Neural cell (in vitro differentiated cells): ENCODE measurements at regions not wholly inside any gene's neighbourhood (a gene's known extent, or its start where the extent isn't known, plus 50 kb on each side); places are given as distances from the start of the nearest gene placed in this dataset.

Experiments used
- H2AFZ ChIP-seq: fragments of 200-600, 300-800 bp; sonication (generic), shearing (Covaris generic); 2 replicates; pipeline ENCODE4 v1.6.0; 2014; ENCODE audit warnings: low read depth, mild to moderate bottlenecking, antibody characterized with exemption, low read length, moderate library complexity
- H3F3A ChIP-seq: fragments of 200-600 bp; shearing (Covaris generic); 2 replicates; pipeline ENCODE4 v1.6.1; 2016; ENCODE audit warnings: mild to moderate bottlenecking, moderate library complexity, mixed read lengths, antibody characterized with exemption, low read length; ENCODE audit not compliant: insufficient read depth, poor library complexity, severe bottlenecking
- H3K27ac ChIP-seq: fragments of 200-600, 300-800 bp; sonication (generic), shearing (Covaris generic); 2 replicates; pipeline ENCODE4 v1.5.1; 2014; ENCODE audit warnings: mild to moderate bottlenecking, low read length, moderate library complexity
- H3K27me3 ChIP-seq: fragments of 300-800, 200-600 bp; sonication (generic), shearing (Covaris generic); 2 replicates; pipeline ENCODE4 v1.6.0; 2014; ENCODE audit warnings: mild to moderate bottlenecking, low read depth, low read length, moderate library complexity; ENCODE audit not compliant: insufficient read depth
- H3K36me3 ChIP-seq: fragments of 300-800, 200-600 bp; sonication (generic), shearing (Covaris generic); 2 replicates; pipeline ENCODE4 v1.5.1; 2014; ENCODE audit warnings: mild to moderate bottlenecking, antibody characterized with exemption, low read length, moderate library complexity; ENCODE audit not compliant: insufficient read depth
- H3K4me2 ChIP-seq: fragments of 300-800, 200-600 bp; sonication (generic), shearing (Covaris generic); 2 replicates; pipeline ENCODE4 v1.6.0; 2014; ENCODE audit warnings: mild to moderate bottlenecking, low read length
- H3K4me3 ChIP-seq: fragments of 300-800, 200-600 bp; sonication (generic), shearing (Covaris generic); 2 replicates; pipeline ENCODE4 v1.5.1; 2014; ENCODE audit warnings: mild to moderate bottlenecking, low read length, moderate library complexity
- H3K79me2 ChIP-seq: fragments of 200-600 bp; shearing (Covaris generic); replicated peaks from 2 replicates; pipeline ENCODE4 v1.6.0; 2014; ENCODE audit warnings: mild to moderate bottlenecking, low read length, moderate library complexity; ENCODE audit not compliant: insufficient read depth
- H3K9ac ChIP-seq: fragments of 300-800, 200-600 bp; sonication (generic), shearing (Covaris generic); 2 replicates; pipeline ENCODE4 v1.6.1; 2016; ENCODE audit warnings: mild to moderate bottlenecking, low read length, mixed read lengths
- H3K9me2 ChIP-seq: fragments of 200-600 bp; shearing (Covaris generic); 2 replicates; pipeline ENCODE4 v1.6.1; 2016; ENCODE audit warnings: mild to moderate bottlenecking, low read length, mixed read lengths; ENCODE audit not compliant: insufficient read depth
- H3K9me3 ChIP-seq: fragments of 200-600, 300-800 bp; sonication (generic), shearing (Covaris generic); 2 replicates; pipeline ENCODE4 v1.6.1; 2016; ENCODE audit warnings: mild to moderate bottlenecking, mixed run types, low read length, moderate library complexity, mixed read lengths
- H4K20me1 ChIP-seq: fragments of 200-600 bp; shearing (Covaris generic); 2 replicates; pipeline ENCODE4 v1.6.1; 2016; ENCODE audit warnings: mild to moderate bottlenecking, mixed run types; ENCODE audit not compliant: insufficient read depth
- EP300 ChIP-seq: fragments of 450-650 bp; conservative IDR thresholded peaks from 2 replicates; pipeline ENCODE4 v1.6.1; 2014; ENCODE audit warnings: antibody characterized with exemption, mild to moderate bottlenecking, moderate library complexity; ENCODE audit not compliant: poor library complexity, severe bottlenecking
- EZH2 ChIP-seq: fragments of 200-600, 300-800 bp; shearing (Covaris generic), sonication (generic); IDR thresholded peaks from 2 replicates; pipeline ENCODE4 v1.6.1; 2014; ENCODE audit warnings: antibody characterized with exemption, low read length, borderline replicate concordance, mild to moderate bottlenecking; ENCODE audit not compliant: insufficient read depth, poor library complexity, severe bottlenecking
- MXI1 ChIP-seq: fragments of 450-650 bp; conservative IDR thresholded peaks from 2 replicates; pipeline ENCODE4 v1.6.1; 2014; ENCODE audit warnings: antibody characterized with exemption, mild to moderate bottlenecking; ENCODE audit not compliant: poor library complexity, severe bottlenecking
- POLR2AphosphoS5 ChIP-seq: IDR thresholded peaks from 2 replicates; pipeline ENCODE4 v1.6.1; 2012
- RAD21 ChIP-seq: fragments of 450-650 bp; conservative IDR thresholded peaks from 2 replicates; pipeline ENCODE4 v1.6.1; 2014; ENCODE audit warnings: antibody characterized with exemption, mild to moderate bottlenecking, moderate library complexity
- SMC3 ChIP-seq: fragments of 450-650 bp; conservative IDR thresholded peaks from 2 replicates; pipeline ENCODE4 v1.6.1; 2014; ENCODE audit warnings: antibody characterized with exemption, mild to moderate bottlenecking, moderate library complexity; ENCODE audit not compliant: poor library complexity
- TAF1 ChIP-seq: IDR thresholded peaks from 2 replicates; pipeline ENCODE4 v1.6.1; 2012; ENCODE audit warnings: low read depth
- TF ChIP-seq, protein P1 (sequence below): fragments of 450-650 bp; IDR thresholded peaks from 2 replicates; pipeline ENCODE4 v1.5.1; 2014; ENCODE audit warnings: antibody characterized with exemption, mild to moderate bottlenecking, moderate library complexity; ENCODE audit not compliant: poor library complexity, severe bottlenecking
- TF ChIP-seq, protein P2 (sequence below): IDR thresholded peaks from 2 replicates; pipeline ENCODE4 v1.6.1; 2012; ENCODE audit warnings: borderline replicate concordance

DNA sequence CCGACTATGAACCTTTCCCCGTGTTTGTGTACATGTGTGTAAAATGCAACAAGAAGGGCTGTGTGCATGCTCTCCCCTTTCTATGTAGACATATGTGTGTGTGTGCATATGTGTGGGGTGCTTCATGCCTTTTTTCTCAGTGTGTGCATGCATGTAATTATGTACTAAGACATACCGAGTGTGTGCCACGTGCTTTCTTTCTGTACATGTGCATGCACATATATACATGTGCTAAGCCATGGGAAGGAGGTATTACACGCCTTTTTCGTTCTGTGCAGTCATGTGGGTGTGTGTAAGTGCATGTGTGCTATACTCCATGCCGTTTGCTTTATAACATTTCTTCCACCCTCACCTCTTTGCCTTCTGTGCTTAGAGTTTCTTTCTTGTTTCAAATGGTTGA, 544.3 kb downstream of the TNS3 start:
- no peaks in the 10 kb centered on the region for H4K20me1 ChIP-seq
- H3K27ac ChIP-seq = no peak overlapping the region
- no peaks in the 10 kb centered on the region for H3K27me3 ChIP-seq
- no peak overlapping the region for H3K4me3 ChIP-seq
- no peak overlapping the region for H3K4me2 ChIP-seq
- H2AFZ ChIP-seq = no peak overlapping the region
- TF ChIP-seq, protein P1, sequence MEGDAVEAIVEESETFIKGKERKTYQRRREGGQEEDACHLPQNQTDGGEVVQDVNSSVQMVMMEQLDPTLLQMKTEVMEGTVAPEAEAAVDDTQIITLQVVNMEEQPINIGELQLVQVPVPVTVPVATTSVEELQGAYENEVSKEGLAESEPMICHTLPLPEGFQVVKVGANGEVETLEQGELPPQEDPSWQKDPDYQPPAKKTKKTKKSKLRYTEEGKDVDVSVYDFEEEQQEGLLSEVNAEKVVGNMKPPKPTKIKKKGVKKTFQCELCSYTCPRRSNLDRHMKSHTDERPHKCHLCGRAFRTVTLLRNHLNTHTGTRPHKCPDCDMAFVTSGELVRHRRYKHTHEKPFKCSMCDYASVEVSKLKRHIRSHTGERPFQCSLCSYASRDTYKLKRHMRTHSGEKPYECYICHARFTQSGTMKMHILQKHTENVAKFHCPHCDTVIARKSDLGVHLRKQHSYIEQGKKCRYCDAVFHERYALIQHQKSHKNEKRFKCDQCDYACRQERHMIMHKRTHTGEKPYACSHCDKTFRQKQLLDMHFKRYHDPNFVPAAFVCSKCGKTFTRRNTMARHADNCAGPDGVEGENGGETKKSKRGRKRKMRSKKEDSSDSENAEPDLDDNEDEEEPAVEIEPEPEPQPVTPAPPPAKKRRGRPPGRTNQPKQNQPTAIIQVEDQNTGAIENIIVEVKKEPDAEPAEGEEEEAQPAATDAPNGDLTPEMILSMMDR = no peak
- no peak for TF ChIP-seq SMC3
- no peak for TF ChIP-seq RAD21
- TF ChIP-seq, protein P2, sequence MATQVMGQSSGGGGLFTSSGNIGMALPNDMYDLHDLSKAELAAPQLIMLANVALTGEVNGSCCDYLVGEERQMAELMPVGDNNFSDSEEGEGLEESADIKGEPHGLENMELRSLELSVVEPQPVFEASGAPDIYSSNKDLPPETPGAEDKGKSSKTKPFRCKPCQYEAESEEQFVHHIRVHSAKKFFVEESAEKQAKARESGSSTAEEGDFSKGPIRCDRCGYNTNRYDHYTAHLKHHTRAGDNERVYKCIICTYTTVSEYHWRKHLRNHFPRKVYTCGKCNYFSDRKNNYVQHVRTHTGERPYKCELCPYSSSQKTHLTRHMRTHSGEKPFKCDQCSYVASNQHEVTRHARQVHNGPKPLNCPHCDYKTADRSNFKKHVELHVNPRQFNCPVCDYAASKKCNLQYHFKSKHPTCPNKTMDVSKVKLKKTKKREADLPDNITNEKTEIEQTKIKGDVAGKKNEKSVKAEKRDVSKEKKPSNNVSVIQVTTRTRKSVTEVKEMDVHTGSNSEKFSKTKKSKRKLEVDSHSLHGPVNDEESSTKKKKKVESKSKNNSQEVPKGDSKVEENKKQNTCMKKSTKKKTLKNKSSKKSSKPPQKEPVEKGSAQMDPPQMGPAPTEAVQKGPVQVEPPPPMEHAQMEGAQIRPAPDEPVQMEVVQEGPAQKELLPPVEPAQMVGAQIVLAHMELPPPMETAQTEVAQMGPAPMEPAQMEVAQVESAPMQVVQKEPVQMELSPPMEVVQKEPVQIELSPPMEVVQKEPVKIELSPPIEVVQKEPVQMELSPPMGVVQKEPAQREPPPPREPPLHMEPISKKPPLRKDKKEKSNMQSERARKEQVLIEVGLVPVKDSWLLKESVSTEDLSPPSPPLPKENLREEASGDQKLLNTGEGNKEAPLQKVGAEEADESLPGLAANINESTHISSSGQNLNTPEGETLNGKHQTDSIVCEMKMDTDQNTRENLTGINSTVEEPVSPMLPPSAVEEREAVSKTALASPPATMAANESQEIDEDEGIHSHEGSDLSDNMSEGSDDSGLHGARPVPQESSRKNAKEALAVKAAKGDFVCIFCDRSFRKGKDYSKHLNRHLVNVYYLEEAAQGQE = no peak
- TF ChIP-seq TAF1 = no peak
- TF ChIP-seq MXI1 = no peak
- no peak for TF ChIP-seq EZH2
- TF ChIP-seq EP300 = no peak
- no peak for TF ChIP-seq POLR2AphosphoS5
- no peaks in the 10 kb centered on the region for H3K9me3 ChIP-seq
- H3K79me2 ChIP-seq = no peaks in the 10 kb centered on the region
- no peaks in the 10 kb centered on the region for H3F3A ChIP-seq
- no peak overlapping the region for H3K9ac ChIP-seq
- H3K9me2 ChIP-seq = no peaks in the 10 kb centered on the region
- H3K36me3 ChIP-seq = no peaks in the 10 kb centered on the region

DNA sequence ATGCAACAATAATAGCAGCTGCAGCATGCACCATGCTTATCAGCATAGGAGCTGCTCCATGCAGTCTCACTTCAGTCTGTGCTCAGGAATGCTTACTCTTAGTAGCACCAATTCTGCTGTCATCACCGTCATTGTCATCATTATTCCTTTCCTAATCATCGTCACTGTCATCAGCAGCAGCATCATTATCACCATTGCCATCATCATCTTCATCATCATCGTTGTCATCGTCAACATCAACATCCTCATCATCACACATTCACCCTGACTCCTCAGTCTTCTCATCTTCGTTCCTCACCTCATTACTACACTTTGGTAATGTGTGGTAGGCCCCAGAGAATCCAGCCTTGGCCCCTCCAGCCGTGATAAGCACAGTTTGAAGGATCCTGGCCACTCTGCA, 545.0 kb downstream of the TNS3 start:
- no peaks in the 10 kb centered on the region for H3K79me2 ChIP-seq
- H3K27me3 ChIP-seq = no peaks in the 10 kb centered on the region
- no peak overlapping the region for H3K4me2 ChIP-seq
- H3K4me3 ChIP-seq = no peak overlapping the region
- H3K9me3 ChIP-seq = no peaks in the 10 kb centered on the region
- no peak overlapping the region for H3K9ac ChIP-seq
- TF ChIP-seq, protein P1 = no peak
- TF ChIP-seq, protein P2 = no peak
- TF ChIP-seq TAF1 (no peak), EP300 (no peak), SMC3 (no peak), EZH2 (no peak), POLR2AphosphoS5 (no peak), RAD21 (no peak), MXI1 (no peak)
- H3K36me3 ChIP-seq = no peaks in the 10 kb centered on the region
- no peaks in the 10 kb centered on the region for H3F3A ChIP-seq
- no peaks in the 10 kb centered on the region for H3K9me2 ChIP-seq
- no peaks in the 10 kb centered on the region for H4K20me1 ChIP-seq
- no peak overlapping the region for H2AFZ ChIP-seq
- H3K27ac ChIP-seq = no peak overlapping the region
